PC-9 (cell line): ENCODE measurements at regions not wholly inside any gene's neighbourhood (a gene's known extent, or its start where the extent isn't known, plus 50 kb on each side); places are given as distances from the start of the nearest gene placed in this dataset.

Experiments
- BruUV-seq: library from RNA; stranded (reverse); fragments of 400-500 nt; replicated peaks from 2 replicates; lab custom pipeline; 2021; lab: Mats Ljungman, UMichigan
- CTCF ChIA-PET: fragments of 300-600 bp; sonication (Branson Sonifier 250); formaldehyde crosslinking; loops from one replicate; lab custom pipeline; 2022; ENCODE audit warnings: antibody characterized with exemption; lab: Charles Lee
- POLR2A ChIA-PET: fragments of 300-600 bp; sonication (Branson Sonifier 250); formaldehyde crosslinking; loops from one replicate; lab custom pipeline; 2022; ENCODE audit warnings: antibody characterized with exemption; ENCODE audit not compliant: unreplicated experiment; lab: Charles Lee
- DNase-seq, 2 experiments: peaks; one replicate each; pipeline versions ENCODE4 v3.0.0 to v3.0.0-alpha.2; 2015 to 2022; ENCODE audit warnings: mixed read lengths in 1 of 2
- H2AFZ ChIP-seq: fragments of 200-600 bp; sonication (generic); 2 replicates; pipeline ENCODE4 v1.8.1; 2017; ENCODE audit warnings: antibody characterized with exemption
- H3F3A ChIP-seq: fragments of 200-600 bp; sonication (generic); 2 replicates; pipeline ENCODE4 v1.8.1; 2017; ENCODE audit warnings: antibody characterized with exemption, mild to moderate bottlenecking, low read depth; ENCODE audit not compliant: insufficient read depth
- H3K27ac ChIP-seq: fragments of 200-600 bp; sonication (generic); 2 replicates; pipeline ENCODE4 v1.6.1; 2016; ENCODE audit warnings: mixed run types
- H3K27me3 ChIP-seq: fragments of 200-600 bp; sonication (generic); 2 replicates; pipeline ENCODE4 v1.6.1; 2016; ENCODE audit warnings: low read depth, mixed run types; ENCODE audit not compliant: insufficient read depth
- H3K36me3 ChIP-seq: fragments of 200-600 bp; sonication (generic); 2 replicates; pipeline ENCODE4 v1.6.1; 2016; ENCODE audit warnings: low read depth, mixed run types
- H3K4me1 ChIP-seq: fragments of 200-600 bp; sonication (generic); replicated peaks from 2 replicates; pipeline ENCODE4 v1.6.1; 2016; ENCODE audit warnings: mixed run types; ENCODE audit not compliant: insufficient read depth
- H3K4me2 ChIP-seq: fragments of 200-600 bp; sonication (generic); 2 replicates; pipeline ENCODE4 v1.6.1; 2017; ENCODE audit warnings: mixed run types
- H3K4me3 ChIP-seq: fragments of 200-600 bp; sonication (generic); 2 replicates; pipeline ENCODE4 v1.6.1; 2016; ENCODE audit warnings: mixed run types
- H3K79me2 ChIP-seq: fragments of 200-600 bp; sonication (generic); 2 replicates; pipeline ENCODE4 v1.6.1; 2017; ENCODE audit warnings: low read depth, mixed run types
- H3K9me2 ChIP-seq: fragments of 200-600 bp; sonication (generic); 2 replicates; pipeline ENCODE4 v1.8.1; 2017; ENCODE audit warnings: mild to moderate bottlenecking; ENCODE audit not compliant: insufficient read depth
- H3K9me3 ChIP-seq: fragments of 200-600 bp; sonication (generic); 2 replicates; pipeline ENCODE4 v1.8.1; 2016; ENCODE audit warnings: low read depth; ENCODE audit not compliant: insufficient read depth
- H4K20me1 ChIP-seq: fragments of 200-600 bp; sonication (generic); 2 replicates; pipeline ENCODE4 v1.8.1; 2017; ENCODE audit not compliant: insufficient read depth
- CTCF ChIP-seq: fragments of 200-600 bp; sonication (generic); conservative IDR thresholded peaks from 2 replicates; pipeline ENCODE4 v1.6.1; 2017; ENCODE audit warnings: mixed run types, antibody characterized with exemption, mild to moderate bottlenecking, moderate library complexity
- EZH2 ChIP-seq: fragments of 200-600 bp; sonication (generic); IDR thresholded peaks from 2 replicates; pipeline ENCODE4 v1.8.0; 2017; ENCODE audit warnings: antibody characterized with exemption, low read depth
- intact Hi-C: fragments of 100-400 bp; cut with micrococcal nuclease; formaldehyde crosslinking; loops from one replicate; pipeline ENCODE4 v1.10.0; 2022; ENCODE audit not compliant: unreplicated experiment

- Histone ChIP-seq H3K4me1 (no peaks in the 10 kb centered on the region), H3K9me3 (no peaks in the 10 kb centered on the region), H3K4me2 (no peak overlapping the region), H3K4me3 (no peak overlapping the region), H3K9me2 (no peaks in the 10 kb centered on the region), H4K20me1 (no peaks in the 10 kb centered on the region), H3K36me3 (no peaks in the 10 kb centered on the region), H2AFZ (no peak overlapping the region), H3K79me2 (no peaks in the 10 kb centered on the region), H3K27ac (no peak overlapping the region), H3K27me3 (0 out of 2 replicates have a peak, but pooled peaks cover 7% of the 10 kb centered on the region), H3F3A (no peaks in the 10 kb centered on the region)
- DNase-seq: no peak
- ChIA-PET CTCF (no interaction called here), POLR2A (no interaction called here)
- intact Hi-C loops: no loop called here
- TF ChIP-seq CTCF (no peak), EZH2 (no peak)
- BruUV-seq: no TSS peak
Measured at GRCh38 chr13:97616385-97616784, 182.4 kb downstream of the RAP2A start.

- no TSS peak for BruUV-seq
- intact Hi-C loops: no loop called here
- no peak overlapping the region for H3K4me3 ChIP-seq
- POLR2A ChIA-PET: no interaction called here
- H3K36me3 ChIP-seq: no peaks in the 10 kb centered on the region
- no peak for TF ChIP-seq CTCF
- no peak overlapping the region for H3K4me2 ChIP-seq
- no peak for DNase-seq
- no peaks in the 10 kb centered on the region for H3K79me2 ChIP-seq
- H3K9me3 ChIP-seq: no peaks in the 10 kb centered on the region
- H3K4me1 ChIP-seq: no peaks in the 10 kb centered on the region
- no peaks in the 10 kb centered on the region for H3K9me2 ChIP-seq
- H3K27me3 ChIP-seq: 0 out of 2 replicates have a peak, but pooled peaks cover 7% of the 10 kb centered on the region
- H2AFZ ChIP-seq: no peak overlapping the region
- CTCF ChIA-PET: no interaction called here
- no peaks in the 10 kb centered on the region for H4K20me1 ChIP-seq
- H3F3A ChIP-seq: no peaks in the 10 kb centered on the region
- H3K27ac ChIP-seq: no peak overlapping the region
Measured at GRCh38 chr13:97621025-97621424, 187.1 kb downstream of the RAP2A start.

GRCh38 chr13:97621631-97622030 lies 187.7 kb downstream of the RAP2A start:
- Histone ChIP-seq H3F3A (no peaks in the 10 kb centered on the region), H3K4me3 (no peak overlapping the region), H3K36me3 (no peaks in the 10 kb centered on the region), H3K79me2 (no peaks in the 10 kb centered on the region), H3K4me1 (no peaks in the 10 kb centered on the region), H3K27me3 (0 out of 2 replicates have a peak, but pooled peaks cover 7% of the 10 kb centered on the region), H3K27ac (no peak overlapping the region), H4K20me1 (no peaks in the 10 kb centered on the region), H3K4me2 (no peak overlapping the region), H3K9me3 (no peaks in the 10 kb centered on the region), H3K9me2 (no peaks in the 10 kb centered on the region), H2AFZ (no peak overlapping the region)
- ChIA-PET POLR2A (no interaction called here), CTCF (no interaction called here)
- TF ChIP-seq CTCF (no peak), EZH2 (no peak)
- BruUV-seq: no TSS peak
- DNase-seq: no peak
- intact Hi-C loops: no loop called here
